HEK293 (cell line): ENCODE measurements at regions not wholly inside any gene's neighbourhood (a gene's known extent, or its start where the extent isn't known, plus 50 kb on each side); places are given as distances from the start of the nearest gene placed in this dataset.

Source experiments
- CTCF ChIA-PET: fragments of 350-600 bp; formaldehyde crosslinking; extraction: SDS; loops from one replicate; lab custom pipeline; 2021; ENCODE audit warnings: antibody characterized with exemption; lab: Yijun Ruan, JAX
- POLR2A ChIA-PET: fragments of 300-600 bp; formaldehyde crosslinking; extraction: SDS; loops from one replicate; lab custom pipeline; 2020; ENCODE audit warnings: antibody characterized with exemption, inconsistent platforms; lab: Yijun Ruan, JAX
- H3K27ac ChIP-seq: fragments of 200-500 bp; sonication (Bioruptor generic); 2 replicates; pipeline ENCODE4 v1.5.1; 2014; ENCODE audit warnings: low read depth, low read length, control low read depth, inconsistent platforms; ENCODE audit errors: extremely low read depth
- H3K36me3 ChIP-seq, 2 experiments: fragments of 200-500 bp in 1 of 2; sonication (Bioruptor generic) in 1 of 2; 1 replicate in 1 of 2; 2 replicates in 1 of 2; pipeline ENCODE4 v1.5.1; 2014 to 2017; ENCODE audit warnings: inconsistent platforms in 2 of 2, low read length in 2 of 2; ENCODE audit not compliant: control insufficient read depth in 2 of 2, insufficient read depth in 1 of 2
- H3K4me1 ChIP-seq: fragments of 200-500 bp; sonication (Bioruptor generic); 2 replicates; pipeline ENCODE4 v1.5.1; 2014; ENCODE audit warnings: mild to moderate bottlenecking, low read length, inconsistent platforms; ENCODE audit not compliant: control insufficient read depth, insufficient read depth
- H3K4me3 ChIP-seq: 2 replicates; pipeline ENCODE4 v1.5.1; 2011; ENCODE audit warnings: low read depth, mild to moderate bottlenecking, control low read depth, low read length, moderate library complexity
- H3K9me3 ChIP-seq: fragments of 200-500 bp; sonication (Bioruptor generic); 2 replicates; pipeline ENCODE4 v1.5.1; 2014; ENCODE audit warnings: low read depth, low read length, inconsistent platforms; ENCODE audit not compliant: control insufficient read depth, insufficient read depth
- GLIS2 ChIP-seq: fragments of 450-650 bp; formaldehyde crosslinking; IDR thresholded peaks from 2 replicates; pipeline ENCODE4 v1.5.1; 2016; ENCODE audit warnings: missing biosample characterization, missing genetic modification characterization
- KLF1 ChIP-seq: fragments of 450-650 bp; formaldehyde crosslinking; IDR thresholded peaks from 2 replicates; pipeline ENCODE4 v1.5.1; 2016; ENCODE audit warnings: missing biosample characterization, missing genetic modification characterization
- MZF1 ChIP-seq: fragments of 450-650 bp; formaldehyde crosslinking; IDR thresholded peaks from 2 replicates; pipeline ENCODE4 v1.5.1; 2017; ENCODE audit warnings: missing biosample characterization, missing genetic modification characterization, borderline replicate concordance
- SP2 ChIP-seq: fragments of 450-650 bp; formaldehyde crosslinking; IDR thresholded peaks from 2 replicates; pipeline ENCODE4 v1.5.1; 2016; ENCODE audit warnings: missing biosample characterization, missing genetic modification characterization
- SP3 ChIP-seq: fragments of 450-650 bp; formaldehyde crosslinking; IDR thresholded peaks from 2 replicates; pipeline ENCODE4 v1.5.1; 2016; ENCODE audit warnings: missing biosample characterization, missing genetic modification characterization
- TCF7L2 ChIP-seq: IDR thresholded peaks from 2 replicates; pipeline ENCODE4 v1.6.1; 2011; ENCODE audit warnings: low read depth, mild to moderate bottlenecking, inconsistent platforms, low read length, moderate library complexity, borderline replicate concordance
- TSHZ1 ChIP-seq: fragments of 450-650 bp; formaldehyde crosslinking; IDR thresholded peaks from 2 replicates; pipeline ENCODE4 v1.5.1; 2016; ENCODE audit warnings: missing biosample characterization, missing genetic modification characterization, borderline replicate concordance
- ZFP69B ChIP-seq: fragments of 450-650 bp; formaldehyde crosslinking; IDR thresholded peaks from 2 replicates; pipeline ENCODE4 v1.5.1; 2016; ENCODE audit warnings: missing biosample characterization, missing genetic modification characterization
- ZNF202 ChIP-seq: fragments of 450-650 bp; formaldehyde crosslinking; IDR thresholded peaks from 2 replicates; pipeline ENCODE4 v1.5.1; 2016; ENCODE audit warnings: missing biosample characterization, missing genetic modification characterization, borderline replicate concordance
- ZNF24 ChIP-seq: fragments of 450-650 bp; formaldehyde crosslinking; IDR thresholded peaks from 2 replicates; pipeline ENCODE4 v1.5.1; 2016; ENCODE audit warnings: missing biosample characterization, missing genetic modification characterization
- ZNF341 ChIP-seq: fragments of 450-650 bp; formaldehyde crosslinking; IDR thresholded peaks from 2 replicates; pipeline ENCODE4; 2016; ENCODE audit warnings: low read depth, missing biosample characterization, missing genetic modification characterization
- ZNF416 ChIP-seq: fragments of 450-650 bp; formaldehyde crosslinking; IDR thresholded peaks from 2 replicates; pipeline ENCODE4 v1.5.1; 2016; ENCODE audit warnings: missing biosample characterization, missing genetic modification characterization
- ZNF426 ChIP-seq: fragments of 450-650 bp; formaldehyde crosslinking; IDR thresholded peaks from 2 replicates; pipeline ENCODE4 v1.5.1; 2017; ENCODE audit warnings: missing biosample characterization, missing genetic modification characterization, mild to moderate bottlenecking, inconsistent platforms, moderate library complexity
- ZNF501 ChIP-seq: fragments of 450-650 bp; formaldehyde crosslinking; IDR thresholded peaks from 2 replicates; pipeline ENCODE4 v1.5.1; 2016; ENCODE audit warnings: missing biosample characterization, missing genetic modification characterization
- ZNF514 ChIP-seq: fragments of 450-650 bp; formaldehyde crosslinking; IDR thresholded peaks from 2 replicates; pipeline ENCODE4 v1.5.1; 2016; ENCODE audit warnings: missing biosample characterization, missing genetic modification characterization
- ZNF521 ChIP-seq: fragments of 450-650 bp; formaldehyde crosslinking; IDR thresholded peaks from 2 replicates; pipeline ENCODE4 v1.5.1; 2017; ENCODE audit warnings: missing biosample characterization, mild to moderate bottlenecking, missing genetic modification characterization
- ZNF530 ChIP-seq: fragments of 450-650 bp; formaldehyde crosslinking; IDR thresholded peaks from 2 replicates; pipeline ENCODE4 v1.5.1; 2016; ENCODE audit warnings: low read depth, missing biosample characterization, missing genetic modification characterization
- ZNF561 ChIP-seq: fragments of 450-650 bp; IDR thresholded peaks from 2 replicates; pipeline ENCODE4 v1.5.1; 2018; ENCODE audit warnings: missing biosample characterization, missing genetic modification characterization, borderline replicate concordance
- ZNF639 ChIP-seq: fragments of 450-650 bp; formaldehyde crosslinking; IDR thresholded peaks from 2 replicates; pipeline ENCODE4 v1.5.1; 2016; ENCODE audit warnings: missing biosample characterization, missing genetic modification characterization
- ZNF658 ChIP-seq: fragments of 450-650 bp; formaldehyde crosslinking; IDR thresholded peaks from 2 replicates; pipeline ENCODE4; 2016; ENCODE audit warnings: missing biosample characterization, missing genetic modification characterization
- ZNF707 ChIP-seq: fragments of 450-650 bp; formaldehyde crosslinking; IDR thresholded peaks from 2 replicates; pipeline ENCODE4 v1.5.1; 2016; ENCODE audit warnings: missing biosample characterization, missing genetic modification characterization
- ZNF776 ChIP-seq: fragments of 450-650 bp; formaldehyde crosslinking; IDR thresholded peaks from 2 replicates; pipeline ENCODE4 v1.5.0; 2017; ENCODE audit warnings: missing biosample characterization, missing genetic modification characterization, borderline replicate concordance
- ZNF777 ChIP-seq: fragments of 450-650 bp; formaldehyde crosslinking; IDR thresholded peaks from 2 replicates; pipeline ENCODE4 v1.5.1; 2017; ENCODE audit warnings: missing biosample characterization, missing genetic modification characterization, borderline replicate concordance
- ZNF843 ChIP-seq: fragments of 450-650 bp; formaldehyde crosslinking; IDR thresholded peaks from 2 replicates; pipeline ENCODE4 v1.5.1; 2016; ENCODE audit warnings: missing biosample characterization, missing genetic modification characterization
- ZSCAN30 ChIP-seq: fragments of 450-650 bp; IDR thresholded peaks from 2 replicates; pipeline ENCODE4 v1.5.1; 2018; ENCODE audit warnings: missing biosample characterization, mild to moderate bottlenecking, missing genetic modification characterization, moderate library complexity
- ZXDB ChIP-seq: fragments of 450-650 bp; formaldehyde crosslinking; IDR thresholded peaks from 2 replicates; pipeline ENCODE4 v1.5.1; 2016; ENCODE audit warnings: missing biosample characterization, missing genetic modification characterization
- TF ChIP-seq, protein P1 (sequence below): fragments of 450-650 bp; formaldehyde crosslinking; IDR thresholded peaks from 2 replicates; pipeline ENCODE4 v1.5.1; 2016; ENCODE audit warnings: missing biosample characterization, missing genetic modification characterization
- TF ChIP-seq, protein P2 (sequence below): fragments of 450-650 bp; formaldehyde crosslinking; IDR thresholded peaks from 2 replicates; pipeline ENCODE4 v1.5.1; 2016; ENCODE audit warnings: missing biosample characterization, missing genetic modification characterization

- TF ChIP-seq ZNF639 (tag by site-specific recombination) (no peak), ZSCAN30 (tag by site-specific recombination) (no peak), GLIS2 (tag by site-specific recombination) (no peak), ZNF658 (tag by site-specific recombination) (no peak), ZNF521 (no peak), TSHZ1 (no peak), ZFP69B (no peak), KLF1 (tag by site-specific recombination) (no peak), ZNF24 (tag by site-specific recombination) (no peak), ZNF776 (tag by site-specific recombination) (no peak), ZNF561 (no peak), ZNF707 (tag by site-specific recombination) (no peak)
- TF ChIP-seq, protein P1, sequence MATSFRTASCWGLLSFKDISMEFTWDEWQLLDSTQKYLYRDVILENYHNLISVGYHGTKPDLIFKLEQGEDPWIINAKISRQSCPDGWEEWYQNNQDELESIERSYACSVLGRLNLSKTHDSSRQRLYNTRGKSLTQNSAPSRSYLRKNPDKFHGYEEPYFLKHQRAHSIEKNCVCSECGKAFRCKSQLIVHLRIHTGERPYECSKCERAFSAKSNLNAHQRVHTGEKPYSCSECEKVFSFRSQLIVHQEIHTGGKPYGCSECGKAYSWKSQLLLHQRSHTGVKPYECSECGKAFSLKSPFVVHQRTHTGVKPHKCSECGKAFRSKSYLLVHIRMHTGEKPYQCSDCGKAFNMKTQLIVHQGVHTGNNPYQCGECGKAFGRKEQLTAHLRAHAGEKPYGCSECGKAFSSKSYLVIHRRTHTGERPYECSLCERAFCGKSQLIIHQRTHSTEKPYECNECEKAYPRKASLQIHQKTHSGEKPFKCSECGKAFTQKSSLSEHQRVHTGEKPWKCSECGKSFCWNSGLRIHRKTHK (tag by site-specific recombination) = no peak
Observed at GRCh38 chr2:228507231-228507824, 325.8 kb upstream of the SPHKAP start (continued).

- TF ChIP-seq TCF7L2 (no peak), ZNF521 (no peak), ZNF843 (tag by site-specific recombination) (no peak)
- TF ChIP-seq, protein P2, sequence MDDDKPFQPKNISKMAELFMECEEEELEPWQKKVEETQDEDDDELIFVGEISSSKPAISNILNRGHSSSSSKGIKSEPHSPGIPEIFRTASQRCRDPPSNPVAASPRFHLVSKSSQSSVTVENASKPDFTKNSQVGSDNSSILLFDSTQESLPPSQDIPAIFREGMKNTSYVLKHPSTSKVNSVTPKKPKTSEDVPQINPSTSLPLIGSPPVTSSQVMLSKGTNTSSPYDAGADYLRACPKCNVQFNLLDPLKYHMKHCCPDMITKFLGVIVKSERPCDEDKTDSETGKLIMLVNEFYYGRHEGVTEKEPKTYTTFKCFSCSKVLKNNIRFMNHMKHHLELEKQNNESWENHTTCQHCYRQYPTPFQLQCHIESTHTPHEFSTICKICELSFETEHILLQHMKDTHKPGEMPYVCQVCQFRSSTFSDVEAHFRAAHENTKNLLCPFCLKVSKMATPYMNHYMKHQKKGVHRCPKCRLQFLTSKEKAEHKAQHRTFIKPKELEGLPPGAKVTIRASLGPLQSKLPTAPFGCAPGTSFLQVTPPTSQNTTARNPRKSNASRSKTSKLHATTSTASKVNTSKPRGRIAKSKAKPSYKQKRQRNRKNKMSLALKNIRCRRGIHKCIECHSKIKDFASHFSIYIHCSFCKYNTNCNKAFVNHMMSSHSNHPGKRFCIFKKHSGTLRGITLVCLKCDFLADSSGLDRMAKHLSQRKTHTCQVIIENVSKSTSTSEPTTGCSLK = no peak
- ChIA-PET POLR2A (no interaction called here), CTCF (interaction anchor here (0.7 kb wide), 1 partner anchor 463 kb away, joined by 3 read pairs; no protein-coding TSS in a partner anchor)
- no peaks in the 10 kb centered on the region for H3K9me3 ChIP-seq
- no peaks in the 10 kb centered on the region for H3K36me3 ChIP-seq
- no peak overlapping the region for H3K27ac ChIP-seq
- H3K4me3 ChIP-seq = no peak overlapping the region
- no peaks in the 10 kb centered on the region for H3K4me1 ChIP-seq
Observed at GRCh38 chr2:228503731-228504130, 322.2 kb upstream of the SPHKAP start.

GRCh38 chr2:228493852-228494251 lies 312.4 kb upstream of the SPHKAP start:
- ChIA-PET POLR2A (no interaction called here), CTCF (no interaction called here)
- no peaks in the 10 kb centered on the region for H3K36me3 ChIP-seq
- no peaks in the 10 kb centered on the region for H3K9me3 ChIP-seq
- H3K27ac ChIP-seq = no peak overlapping the region
- no peaks in the 10 kb centered on the region for H3K4me1 ChIP-seq
- no peak overlapping the region for H3K4me3 ChIP-seq
- TF ChIP-seq ZXDB (tag by site-specific recombination) (no peak), ZNF501 (no peak), ZNF416 (no peak), ZNF202 (tag by site-specific recombination) (no peak), SP2 (tag by site-specific recombination) (no peak), SP3 (tag by site-specific recombination) (no peak), ZNF514 (tag by site-specific recombination) (no peak), ZNF426 (no peak), ZNF341 (no peak), ZNF530 (tag by site-specific recombination) (no peak), ZNF777 (tag by site-specific recombination) (no peak), MZF1 (no peak)
